ENCODE measurements at regions not wholly inside any gene's neighbourhood (a gene's known extent, or its start where the extent isn't known, plus 50 kb on each side); places are given as distances from the start of the nearest gene placed in this dataset.

DNA sequence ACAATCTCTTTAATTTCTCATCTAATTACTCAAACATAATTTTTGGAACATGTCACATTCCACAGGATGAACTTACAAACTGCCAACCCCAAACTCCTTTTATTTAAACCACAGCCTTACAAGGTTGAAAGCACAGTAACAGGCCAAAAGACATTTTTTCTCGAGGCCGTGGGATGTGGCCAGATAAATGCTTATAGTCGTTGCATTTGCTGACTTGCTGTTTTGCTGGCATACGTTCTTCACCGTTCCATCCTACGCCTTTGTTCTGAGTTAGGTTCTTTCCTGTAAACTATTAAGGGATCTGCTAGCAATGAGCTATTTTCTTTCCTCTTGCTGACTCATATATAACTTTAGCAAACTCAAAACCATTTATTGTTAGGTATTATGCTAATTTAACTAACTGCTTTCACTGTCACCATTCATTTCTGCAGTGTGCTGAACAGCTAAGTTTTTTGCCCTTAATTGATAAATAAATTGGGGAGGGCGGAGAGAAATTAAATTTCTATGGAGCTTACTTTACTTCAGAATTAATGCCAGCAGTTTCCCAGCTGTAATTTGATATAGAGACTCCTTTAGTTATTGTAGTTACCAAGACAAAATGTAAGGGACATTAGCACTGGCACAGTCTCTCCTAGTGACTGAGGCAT lies 135.1 kb upstream of the PACRGL start:
- in situ Hi-C loops (cut with MboI; ENCODE audit: low pct_unique_long_range_greater_than_20kb, low sequenced_read_pairs, unreplicated experiment): no loop called here
- no peak for DNase-seq (ENCODE audit: low spot score)
- no peak for TF ChIP-seq CTCF (IDR thresholded peaks at IDR 0.05; ENCODE audit: extremely low read depth, insufficient read depth, missing control alignments)

- no peak for TF ChIP-seq CTCF (IDR thresholded peaks at IDR 0.05; ENCODE audit: extremely low read depth, insufficient read depth, missing control alignments)
- in situ Hi-C loops (cut with MboI; ENCODE audit: low pct_unique_long_range_greater_than_20kb, low sequenced_read_pairs, unreplicated experiment): no loop called here
- DNase-seq (ENCODE audit: low spot score): no peak
These were observed 129.1 kb upstream of the PACRGL start for GRCh38 chr4:20570981-20571715.

DNA sequence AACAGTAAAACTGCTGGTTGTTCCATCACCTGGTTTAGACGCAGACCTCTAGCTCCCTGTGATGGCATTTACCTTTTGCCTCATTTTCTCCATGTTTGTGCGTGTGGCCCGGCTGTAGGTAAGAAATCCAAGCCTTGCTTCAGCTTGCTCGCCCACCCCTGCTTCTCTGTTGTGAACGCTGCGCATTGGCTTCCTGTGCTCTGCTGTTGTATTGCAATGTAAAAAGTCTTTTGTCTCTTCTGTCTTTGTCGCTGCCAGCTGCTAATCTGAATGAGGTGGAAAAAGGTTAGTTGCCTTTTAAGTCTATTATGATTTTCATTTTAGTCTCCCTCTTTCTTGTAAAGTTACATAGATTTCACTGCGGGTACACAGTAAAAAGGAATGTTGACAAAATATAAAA lies 127.3 kb upstream of the PACRGL start:
- in situ Hi-C loops (cut with MboI; ENCODE audit: low pct_unique_long_range_greater_than_20kb, low sequenced_read_pairs, unreplicated experiment): no loop called here

GRCh38 chr4:20574986-20575385 lies 125.3 kb upstream of the PACRGL start:
- in situ Hi-C loops (cut with MboI; ENCODE audit: low pct_unique_long_range_greater_than_20kb, low sequenced_read_pairs, unreplicated experiment): no loop called here
- no peak for DNase-seq (ENCODE audit: low spot score)
- TF ChIP-seq CTCF (IDR thresholded peaks at IDR 0.05; ENCODE audit: extremely low read depth, insufficient read depth, missing control alignments): no peak

More for the DNA sequence above, 127.3 kb upstream of the PACRGL start:
- TF ChIP-seq CTCF (IDR thresholded peaks at IDR 0.05; ENCODE audit: extremely low read depth, insufficient read depth, missing control alignments): no peak
- DNase-seq (ENCODE audit: low spot score): no peak

DNA sequence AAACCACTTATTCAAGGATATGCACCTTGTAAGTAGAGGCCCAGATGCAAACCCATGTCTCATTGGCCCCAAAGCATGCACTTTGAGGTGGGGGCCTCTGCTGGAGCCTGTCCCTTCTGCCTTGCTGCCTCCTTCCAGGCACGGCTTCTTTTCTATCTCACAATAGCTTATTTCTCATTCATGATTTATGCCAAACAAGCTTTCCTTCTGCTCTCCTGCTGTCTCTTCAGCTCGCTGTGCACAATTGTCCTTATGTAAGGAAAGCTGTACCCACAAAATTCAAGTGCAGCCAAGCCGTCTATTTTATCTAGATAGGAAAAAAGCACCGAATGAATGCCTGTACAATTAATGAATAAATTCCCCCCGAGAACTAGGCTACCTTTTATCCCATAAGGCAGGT lies 124.8 kb upstream of the PACRGL start:
- no peak for DNase-seq (ENCODE audit: low spot score)
- in situ Hi-C loops (cut with MboI; ENCODE audit: low pct_unique_long_range_greater_than_20kb, low sequenced_read_pairs, unreplicated experiment): no loop called here
- TF ChIP-seq CTCF (IDR thresholded peaks at IDR 0.05; ENCODE audit: extremely low read depth, insufficient read depth, missing control alignments): no peak

- TF ChIP-seq CTCF (IDR thresholded peaks at IDR 0.05; ENCODE audit: extremely low read depth, insufficient read depth, missing control alignments): no peak
- in situ Hi-C loops (cut with MboI; ENCODE audit: low pct_unique_long_range_greater_than_20kb, low sequenced_read_pairs, unreplicated experiment): no loop called here
- DNase-seq (ENCODE audit: low spot score): no peak
These were observed 123.4 kb upstream of the PACRGL start for GRCh38 chr4:20576861-20577260.

All from GM13977 (cell line).